Neural cell (in vitro differentiated cells): ENCODE measurements at regions not wholly inside any gene's neighbourhood (a gene's known extent, or its start where the extent isn't known, plus 50 kb on each side); places are given as distances from the start of the nearest gene placed in this dataset.
"Not testable (repeated sequence)": the region's sequence is repeated elsewhere in the genome, so short reads cannot be mapped to it uniquely, and the experiment has no call there.

Experiments used
- H2AFZ ChIP-seq: fragments of 200-600, 300-800 bp; sonication (generic), shearing (Covaris generic); 2 replicates; pipeline ENCODE4 v1.6.0; 2014; ENCODE audit warnings: low read depth, mild to moderate bottlenecking, antibody characterized with exemption, low read length, moderate library complexity
- H3F3A ChIP-seq: fragments of 200-600 bp; shearing (Covaris generic); 2 replicates; pipeline ENCODE4 v1.6.1; 2016; ENCODE audit warnings: mild to moderate bottlenecking, moderate library complexity, mixed read lengths, antibody characterized with exemption, low read length; ENCODE audit not compliant: insufficient read depth, poor library complexity, severe bottlenecking
- H3K27ac ChIP-seq: fragments of 200-600, 300-800 bp; sonication (generic), shearing (Covaris generic); 2 replicates; pipeline ENCODE4 v1.5.1; 2014; ENCODE audit warnings: mild to moderate bottlenecking, low read length, moderate library complexity
- H3K27me3 ChIP-seq: fragments of 300-800, 200-600 bp; sonication (generic), shearing (Covaris generic); 2 replicates; pipeline ENCODE4 v1.6.0; 2014; ENCODE audit warnings: mild to moderate bottlenecking, low read depth, low read length, moderate library complexity; ENCODE audit not compliant: insufficient read depth
- H3K36me3 ChIP-seq: fragments of 300-800, 200-600 bp; sonication (generic), shearing (Covaris generic); 2 replicates; pipeline ENCODE4 v1.5.1; 2014; ENCODE audit warnings: mild to moderate bottlenecking, antibody characterized with exemption, low read length, moderate library complexity; ENCODE audit not compliant: insufficient read depth
- H3K4me2 ChIP-seq: fragments of 300-800, 200-600 bp; sonication (generic), shearing (Covaris generic); 2 replicates; pipeline ENCODE4 v1.6.0; 2014; ENCODE audit warnings: mild to moderate bottlenecking, low read length
- H3K4me3 ChIP-seq: fragments of 300-800, 200-600 bp; sonication (generic), shearing (Covaris generic); 2 replicates; pipeline ENCODE4 v1.5.1; 2014; ENCODE audit warnings: mild to moderate bottlenecking, low read length, moderate library complexity
- H3K79me2 ChIP-seq: fragments of 200-600 bp; shearing (Covaris generic); replicated peaks from 2 replicates; pipeline ENCODE4 v1.6.0; 2014; ENCODE audit warnings: mild to moderate bottlenecking, low read length, moderate library complexity; ENCODE audit not compliant: insufficient read depth
- H3K9ac ChIP-seq: fragments of 300-800, 200-600 bp; sonication (generic), shearing (Covaris generic); 2 replicates; pipeline ENCODE4 v1.6.1; 2016; ENCODE audit warnings: mild to moderate bottlenecking, low read length, mixed read lengths
- H3K9me2 ChIP-seq: fragments of 200-600 bp; shearing (Covaris generic); 2 replicates; pipeline ENCODE4 v1.6.1; 2016; ENCODE audit warnings: mild to moderate bottlenecking, low read length, mixed read lengths; ENCODE audit not compliant: insufficient read depth
- H3K9me3 ChIP-seq: fragments of 200-600, 300-800 bp; sonication (generic), shearing (Covaris generic); 2 replicates; pipeline ENCODE4 v1.6.1; 2016; ENCODE audit warnings: mild to moderate bottlenecking, mixed run types, low read length, moderate library complexity, mixed read lengths
- H4K20me1 ChIP-seq: fragments of 200-600 bp; shearing (Covaris generic); 2 replicates; pipeline ENCODE4 v1.6.1; 2016; ENCODE audit warnings: mild to moderate bottlenecking, mixed run types; ENCODE audit not compliant: insufficient read depth
- EP300 ChIP-seq: fragments of 450-650 bp; conservative IDR thresholded peaks from 2 replicates; pipeline ENCODE4 v1.6.1; 2014; ENCODE audit warnings: antibody characterized with exemption, mild to moderate bottlenecking, moderate library complexity; ENCODE audit not compliant: poor library complexity, severe bottlenecking
- EZH2 ChIP-seq: fragments of 200-600, 300-800 bp; shearing (Covaris generic), sonication (generic); IDR thresholded peaks from 2 replicates; pipeline ENCODE4 v1.6.1; 2014; ENCODE audit warnings: antibody characterized with exemption, low read length, borderline replicate concordance, mild to moderate bottlenecking; ENCODE audit not compliant: insufficient read depth, poor library complexity, severe bottlenecking
- MXI1 ChIP-seq: fragments of 450-650 bp; conservative IDR thresholded peaks from 2 replicates; pipeline ENCODE4 v1.6.1; 2014; ENCODE audit warnings: antibody characterized with exemption, mild to moderate bottlenecking; ENCODE audit not compliant: poor library complexity, severe bottlenecking
- POLR2AphosphoS5 ChIP-seq: IDR thresholded peaks from 2 replicates; pipeline ENCODE4 v1.6.1; 2012
- RAD21 ChIP-seq: fragments of 450-650 bp; conservative IDR thresholded peaks from 2 replicates; pipeline ENCODE4 v1.6.1; 2014; ENCODE audit warnings: antibody characterized with exemption, mild to moderate bottlenecking, moderate library complexity
- SMC3 ChIP-seq: fragments of 450-650 bp; conservative IDR thresholded peaks from 2 replicates; pipeline ENCODE4 v1.6.1; 2014; ENCODE audit warnings: antibody characterized with exemption, mild to moderate bottlenecking, moderate library complexity; ENCODE audit not compliant: poor library complexity
- TAF1 ChIP-seq: IDR thresholded peaks from 2 replicates; pipeline ENCODE4 v1.6.1; 2012; ENCODE audit warnings: low read depth
- TF ChIP-seq, protein P1 (sequence below): IDR thresholded peaks from 2 replicates; pipeline ENCODE4 v1.6.1; 2012; ENCODE audit warnings: borderline replicate concordance
- TF ChIP-seq, protein P2 (sequence below): fragments of 450-650 bp; IDR thresholded peaks from 2 replicates; pipeline ENCODE4 v1.5.1; 2014; ENCODE audit warnings: antibody characterized with exemption, mild to moderate bottlenecking, moderate library complexity; ENCODE audit not compliant: poor library complexity, severe bottlenecking

DNA sequence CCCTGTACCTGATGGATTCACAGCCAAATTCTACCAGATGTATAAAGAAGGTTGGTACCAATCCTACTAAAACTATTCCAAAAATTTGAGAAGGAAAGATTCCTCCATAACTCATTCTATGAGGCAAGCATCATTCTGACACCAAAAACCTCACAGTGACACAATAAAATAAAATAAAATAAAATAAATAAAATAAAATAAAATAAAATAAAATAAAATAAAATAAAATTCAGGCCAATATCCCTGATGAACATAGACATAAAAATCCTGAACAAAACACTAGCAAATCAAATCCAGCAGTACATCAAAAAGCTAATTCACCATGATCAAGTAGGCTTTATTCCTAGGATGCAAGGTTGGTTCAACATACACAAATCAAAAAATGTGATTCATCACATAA, 108.1 kb downstream of the PROX1 start:
- H4K20me1 ChIP-seq, H3K4me3 ChIP-seq, H3K9me3 ChIP-seq, H2AFZ ChIP-seq, H3F3A ChIP-seq, H3K36me3 ChIP-seq, H3K27me3 ChIP-seq, H3K27ac ChIP-seq, H3K9me2 ChIP-seq, H3K9ac ChIP-seq, H3K4me2 ChIP-seq, H3K79me2 ChIP-seq: not testable (repeated sequence)

DNA sequence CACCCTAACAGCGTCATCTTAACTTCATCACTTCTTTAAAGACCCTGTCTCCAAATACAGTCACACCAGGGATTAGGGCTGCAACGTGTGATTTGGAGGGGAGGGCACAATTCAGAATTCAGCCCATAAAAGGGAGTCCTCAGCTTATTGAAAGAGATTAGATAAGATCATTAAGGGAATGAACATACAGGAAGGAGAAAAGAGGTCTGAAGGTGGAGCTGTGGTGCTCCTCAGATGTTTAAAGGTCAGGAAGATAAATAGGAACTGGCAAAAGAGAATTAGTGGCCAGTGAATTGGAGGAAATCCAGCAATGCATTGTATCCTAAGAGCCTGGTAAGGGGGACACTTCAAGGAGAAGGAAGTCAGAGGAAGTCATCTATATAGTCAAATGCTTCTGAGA, 113.5 kb downstream of the PROX1 start:
- no peaks in the 10 kb centered on the region for H4K20me1 ChIP-seq
- H2AFZ ChIP-seq, result no peak overlapping the region
- H3K9ac ChIP-seq, result no peak overlapping the region
- H3K4me2 ChIP-seq, result no peak overlapping the region
- TF ChIP-seq MXI1 (no peak), SMC3 (no peak), RAD21 (no peak), EZH2 (no peak), POLR2AphosphoS5 (no peak), TAF1 (no peak), EP300 (no peak)
- TF ChIP-seq, protein P1, sequence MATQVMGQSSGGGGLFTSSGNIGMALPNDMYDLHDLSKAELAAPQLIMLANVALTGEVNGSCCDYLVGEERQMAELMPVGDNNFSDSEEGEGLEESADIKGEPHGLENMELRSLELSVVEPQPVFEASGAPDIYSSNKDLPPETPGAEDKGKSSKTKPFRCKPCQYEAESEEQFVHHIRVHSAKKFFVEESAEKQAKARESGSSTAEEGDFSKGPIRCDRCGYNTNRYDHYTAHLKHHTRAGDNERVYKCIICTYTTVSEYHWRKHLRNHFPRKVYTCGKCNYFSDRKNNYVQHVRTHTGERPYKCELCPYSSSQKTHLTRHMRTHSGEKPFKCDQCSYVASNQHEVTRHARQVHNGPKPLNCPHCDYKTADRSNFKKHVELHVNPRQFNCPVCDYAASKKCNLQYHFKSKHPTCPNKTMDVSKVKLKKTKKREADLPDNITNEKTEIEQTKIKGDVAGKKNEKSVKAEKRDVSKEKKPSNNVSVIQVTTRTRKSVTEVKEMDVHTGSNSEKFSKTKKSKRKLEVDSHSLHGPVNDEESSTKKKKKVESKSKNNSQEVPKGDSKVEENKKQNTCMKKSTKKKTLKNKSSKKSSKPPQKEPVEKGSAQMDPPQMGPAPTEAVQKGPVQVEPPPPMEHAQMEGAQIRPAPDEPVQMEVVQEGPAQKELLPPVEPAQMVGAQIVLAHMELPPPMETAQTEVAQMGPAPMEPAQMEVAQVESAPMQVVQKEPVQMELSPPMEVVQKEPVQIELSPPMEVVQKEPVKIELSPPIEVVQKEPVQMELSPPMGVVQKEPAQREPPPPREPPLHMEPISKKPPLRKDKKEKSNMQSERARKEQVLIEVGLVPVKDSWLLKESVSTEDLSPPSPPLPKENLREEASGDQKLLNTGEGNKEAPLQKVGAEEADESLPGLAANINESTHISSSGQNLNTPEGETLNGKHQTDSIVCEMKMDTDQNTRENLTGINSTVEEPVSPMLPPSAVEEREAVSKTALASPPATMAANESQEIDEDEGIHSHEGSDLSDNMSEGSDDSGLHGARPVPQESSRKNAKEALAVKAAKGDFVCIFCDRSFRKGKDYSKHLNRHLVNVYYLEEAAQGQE, result no peak
- TF ChIP-seq, protein P2, sequence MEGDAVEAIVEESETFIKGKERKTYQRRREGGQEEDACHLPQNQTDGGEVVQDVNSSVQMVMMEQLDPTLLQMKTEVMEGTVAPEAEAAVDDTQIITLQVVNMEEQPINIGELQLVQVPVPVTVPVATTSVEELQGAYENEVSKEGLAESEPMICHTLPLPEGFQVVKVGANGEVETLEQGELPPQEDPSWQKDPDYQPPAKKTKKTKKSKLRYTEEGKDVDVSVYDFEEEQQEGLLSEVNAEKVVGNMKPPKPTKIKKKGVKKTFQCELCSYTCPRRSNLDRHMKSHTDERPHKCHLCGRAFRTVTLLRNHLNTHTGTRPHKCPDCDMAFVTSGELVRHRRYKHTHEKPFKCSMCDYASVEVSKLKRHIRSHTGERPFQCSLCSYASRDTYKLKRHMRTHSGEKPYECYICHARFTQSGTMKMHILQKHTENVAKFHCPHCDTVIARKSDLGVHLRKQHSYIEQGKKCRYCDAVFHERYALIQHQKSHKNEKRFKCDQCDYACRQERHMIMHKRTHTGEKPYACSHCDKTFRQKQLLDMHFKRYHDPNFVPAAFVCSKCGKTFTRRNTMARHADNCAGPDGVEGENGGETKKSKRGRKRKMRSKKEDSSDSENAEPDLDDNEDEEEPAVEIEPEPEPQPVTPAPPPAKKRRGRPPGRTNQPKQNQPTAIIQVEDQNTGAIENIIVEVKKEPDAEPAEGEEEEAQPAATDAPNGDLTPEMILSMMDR, result no peak
- no peaks in the 10 kb centered on the region for H3K79me2 ChIP-seq
- H3K27ac ChIP-seq, result no peak overlapping the region
- no peak overlapping the region for H3K4me3 ChIP-seq
- no peaks in the 10 kb centered on the region for H3K9me3 ChIP-seq
- H3K9me2 ChIP-seq, result no peaks in the 10 kb centered on the region
- no peaks in the 10 kb centered on the region for H3K36me3 ChIP-seq
- no peaks in the 10 kb centered on the region for H3F3A ChIP-seq
- no peaks in the 10 kb centered on the region for H3K27me3 ChIP-seq

DNA sequence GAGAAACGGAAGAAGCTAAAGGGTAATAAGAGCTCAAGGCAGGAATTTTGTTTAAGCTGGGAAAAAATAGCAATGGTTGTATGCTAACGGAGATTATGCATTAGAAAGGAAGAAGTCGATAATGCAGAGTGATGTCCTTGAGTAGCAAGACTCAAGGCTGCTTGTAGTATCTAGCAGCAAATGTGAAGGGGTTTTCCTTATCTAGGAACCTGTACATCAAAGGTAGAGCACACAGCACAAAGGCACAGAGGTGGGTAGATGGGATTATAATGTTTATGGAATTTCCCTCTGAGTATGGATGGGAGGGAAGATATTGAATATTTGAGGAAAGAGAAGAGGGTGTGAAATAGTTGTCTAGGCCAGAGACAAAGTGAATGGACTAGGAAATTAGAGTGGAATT, 114.1 kb downstream of the PROX1 start:
- H4K20me1 ChIP-seq, result no peaks in the 10 kb centered on the region
- H3K27me3 ChIP-seq, result no peaks in the 10 kb centered on the region
- H3K27ac ChIP-seq, result no peak overlapping the region
- no peaks in the 10 kb centered on the region for H3K9me3 ChIP-seq
- no peak overlapping the region for H2AFZ ChIP-seq
- H3K36me3 ChIP-seq, result no peaks in the 10 kb centered on the region
- no peaks in the 10 kb centered on the region for H3K9me2 ChIP-seq
- H3K4me3 ChIP-seq, result no peak overlapping the region
- H3K4me2 ChIP-seq, result no peak overlapping the region
- H3F3A ChIP-seq, result no peaks in the 10 kb centered on the region
- H3K9ac ChIP-seq, result no peak overlapping the region
- no peaks in the 10 kb centered on the region for H3K79me2 ChIP-seq
- TF ChIP-seq, protein P2, result no peak
- no peak for TF ChIP-seq SMC3
- TF ChIP-seq POLR2AphosphoS5, result no peak
- no peak for TF ChIP-seq RAD21
- TF ChIP-seq EP300, result no peak
- no peak for TF ChIP-seq TAF1
- no peak for TF ChIP-seq MXI1
- TF ChIP-seq EZH2, result no peak
- TF ChIP-seq, protein P1, result no peak
